Left lobe of liver (tissue), 2 donors: ENCODE measurements at regions not wholly inside any gene's neighbourhood (a gene's known extent, or its start where the extent isn't known, plus 50 kb on each side); places are given as distances from the start of the nearest gene placed in this dataset.
"Not testable (repeated sequence)": the region's sequence is repeated elsewhere in the genome, so short reads cannot be mapped to it uniquely, and the experiment has no call there.

ENCODE experiments used
- ATAC-seq: fragments of 200-7000 bp; cut with Tn5 transposase; one replicate; pipeline ENCODE4 v1.9.1; 2020; ENCODE audit warnings: mild to moderate bottlenecking, moderate library complexity
- DNase-seq: peaks from one replicate; pipeline ENCODE4 v3.0.0-alpha.2; 2020; ENCODE audit warnings: low spot score
- donor health status: DM: no; HTN: no; CAD: no; lungs with moderate emphysema.
- donor health status: DM: no; HTN: yes; CAD: no.

DNA sequence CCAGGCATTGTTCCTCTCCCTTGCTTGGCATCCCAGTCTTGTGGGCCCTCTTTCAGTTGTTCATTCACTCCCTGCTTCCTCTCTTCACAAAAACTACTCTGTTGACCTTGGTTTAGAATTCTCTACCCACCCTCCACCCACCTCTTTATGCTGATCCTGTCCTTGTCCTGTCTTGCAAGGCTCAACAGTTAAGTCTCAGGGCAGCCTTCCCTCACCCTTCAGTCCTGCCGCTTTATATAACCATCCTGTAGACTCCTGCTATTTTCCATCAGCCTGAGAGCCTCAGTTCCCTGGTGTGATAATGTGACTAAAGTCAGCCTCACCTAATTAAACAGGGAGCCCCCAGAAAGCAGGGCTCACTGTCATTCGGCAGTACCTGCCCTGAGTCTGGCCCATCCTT lies 1763.0 kb downstream of the SPATA31A7 start:
- ATAC-seq, DNase-seq: not testable (repeated sequence)
